IPS-NIHi11 (cell line): ENCODE measurements at regions not wholly inside any gene's neighbourhood (a gene's known extent, or its start where the extent isn't known, plus 50 kb on each side); places are given as distances from the start of the nearest gene placed in this dataset.

Experiments used
- DNase-seq: peaks from one replicate; pipeline ENCODE4 v3.0.0; 2012; ENCODE audit warnings: mixed read lengths, low spot score

GRCh38 chr2:16121231-16121985 is 181.1 kb downstream of the MYCN start:
- DNase-seq, result no peak

- no peak for DNase-seq
Measured at GRCh38 chr2:16120591-16121180, 180.3 kb downstream of the MYCN start.

GRCh38 chr2:16119741-16120140 is 179.4 kb downstream of the MYCN start:
- DNase-seq, result no peak

DNA sequence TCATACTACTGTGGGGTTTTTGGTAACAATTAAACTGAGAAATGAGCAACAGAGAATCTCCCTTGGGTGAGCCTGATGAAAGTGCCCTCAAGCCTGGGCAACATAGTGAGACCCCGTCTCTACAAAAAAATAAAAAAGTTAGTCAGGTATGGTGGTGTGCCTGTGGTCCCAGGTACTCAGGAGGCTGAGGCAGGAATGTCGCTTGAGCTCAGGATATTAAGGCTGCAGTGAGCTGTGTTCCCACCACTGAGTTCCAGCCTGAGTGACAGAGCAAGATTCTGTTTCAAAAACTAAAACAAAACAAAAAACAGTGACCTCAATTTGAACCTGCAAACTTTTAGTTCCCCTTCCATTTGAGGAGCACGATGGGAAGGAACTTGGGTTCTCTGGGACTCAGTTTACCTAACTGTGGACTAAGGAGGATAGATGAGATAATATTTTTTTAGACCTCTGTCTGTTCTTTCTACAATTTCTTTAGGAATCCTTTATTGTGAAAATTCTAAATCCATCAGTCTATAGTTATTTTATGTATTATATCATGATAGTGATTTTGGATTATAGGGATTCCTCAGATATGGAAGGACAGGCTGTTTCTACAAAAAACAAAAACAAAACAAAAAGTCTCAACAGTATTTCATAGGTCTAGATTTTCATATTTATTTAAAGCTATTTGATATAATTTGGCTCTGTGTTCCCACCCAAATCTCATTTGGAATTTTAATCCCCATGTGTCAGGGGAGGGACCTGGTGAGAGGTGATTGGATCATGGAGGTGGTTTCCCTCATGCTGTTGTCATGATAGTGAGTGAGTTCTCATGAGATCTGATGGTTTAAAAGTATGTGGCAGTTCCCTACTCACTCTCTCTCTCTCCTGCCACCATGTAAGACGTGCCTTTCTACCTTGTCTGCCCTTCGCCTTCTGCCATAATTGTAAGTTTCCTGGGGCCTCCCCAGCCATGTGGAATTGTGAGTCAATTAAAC is 178.6 kb downstream of the MYCN start:
- no peak for DNase-seq

DNA sequence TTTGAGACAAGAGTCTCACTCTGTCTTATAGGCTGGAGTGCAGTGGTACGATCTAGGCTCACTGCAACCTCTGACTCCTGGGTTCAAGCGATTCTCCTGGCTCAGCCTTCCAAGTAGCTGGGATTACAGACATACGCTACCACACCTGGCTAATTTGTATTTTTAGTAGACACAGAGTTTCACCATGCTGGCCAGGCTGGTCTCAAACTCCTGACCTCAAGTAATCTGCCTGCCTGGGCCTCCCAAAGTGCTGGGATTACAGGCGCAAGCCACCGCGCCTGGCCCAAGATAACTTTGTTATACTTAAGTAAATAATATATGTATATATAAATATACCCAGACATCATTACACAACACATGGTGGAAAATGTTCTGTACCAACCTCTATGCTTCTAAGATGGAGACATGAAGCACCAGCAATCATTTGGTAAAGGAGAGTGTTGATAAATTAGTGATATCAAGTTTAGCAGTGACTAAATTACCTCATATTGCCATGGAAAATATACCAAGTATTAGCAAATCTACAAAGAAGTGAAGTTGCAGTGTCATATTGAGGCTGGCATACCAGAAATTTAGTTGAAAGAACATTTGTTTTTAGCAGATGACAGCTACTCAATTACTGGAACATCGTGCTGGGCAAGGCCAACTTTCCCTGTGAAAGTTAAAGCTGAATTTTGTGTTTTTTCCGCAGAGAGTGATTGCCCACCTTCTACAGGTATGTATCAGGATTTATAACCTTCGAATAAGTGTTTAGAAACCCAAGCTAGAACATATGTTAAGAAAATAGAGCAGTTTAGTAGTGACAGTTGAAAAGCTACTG is 177.7 kb downstream of the MYCN start:
- no peak for DNase-seq

DNA sequence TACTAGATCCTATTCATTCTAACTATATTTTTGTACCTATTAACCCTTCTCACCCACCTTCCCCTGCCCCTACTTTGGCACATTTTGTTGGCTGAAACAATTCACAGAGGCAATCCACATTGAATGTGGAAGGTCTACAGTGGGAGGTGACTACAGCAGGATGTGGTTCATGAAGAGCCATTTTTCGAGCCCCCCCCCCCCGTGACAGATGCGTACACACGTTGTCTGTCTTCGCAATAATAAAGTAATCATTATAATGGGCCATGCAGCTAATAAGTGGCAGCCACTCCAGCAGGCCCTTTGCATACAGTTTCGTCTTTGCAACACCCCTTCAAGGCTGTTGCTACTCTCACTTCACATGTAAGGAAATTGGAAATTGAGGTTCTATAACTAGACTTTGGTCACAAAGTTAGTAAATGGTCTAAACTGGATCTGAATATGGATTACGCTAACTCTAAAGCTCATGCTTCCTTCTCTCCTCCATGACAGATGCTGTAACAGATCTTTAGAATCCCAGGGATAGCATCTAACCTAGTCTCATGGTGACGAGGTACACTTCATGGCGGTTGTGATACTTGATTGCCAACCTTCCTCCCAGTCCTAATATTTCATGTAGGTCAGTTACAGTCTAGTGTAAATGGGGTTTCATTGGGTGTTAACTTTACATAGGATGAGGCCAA is 176.8 kb downstream of the MYCN start:
- DNase-seq, result no peak

DNA sequence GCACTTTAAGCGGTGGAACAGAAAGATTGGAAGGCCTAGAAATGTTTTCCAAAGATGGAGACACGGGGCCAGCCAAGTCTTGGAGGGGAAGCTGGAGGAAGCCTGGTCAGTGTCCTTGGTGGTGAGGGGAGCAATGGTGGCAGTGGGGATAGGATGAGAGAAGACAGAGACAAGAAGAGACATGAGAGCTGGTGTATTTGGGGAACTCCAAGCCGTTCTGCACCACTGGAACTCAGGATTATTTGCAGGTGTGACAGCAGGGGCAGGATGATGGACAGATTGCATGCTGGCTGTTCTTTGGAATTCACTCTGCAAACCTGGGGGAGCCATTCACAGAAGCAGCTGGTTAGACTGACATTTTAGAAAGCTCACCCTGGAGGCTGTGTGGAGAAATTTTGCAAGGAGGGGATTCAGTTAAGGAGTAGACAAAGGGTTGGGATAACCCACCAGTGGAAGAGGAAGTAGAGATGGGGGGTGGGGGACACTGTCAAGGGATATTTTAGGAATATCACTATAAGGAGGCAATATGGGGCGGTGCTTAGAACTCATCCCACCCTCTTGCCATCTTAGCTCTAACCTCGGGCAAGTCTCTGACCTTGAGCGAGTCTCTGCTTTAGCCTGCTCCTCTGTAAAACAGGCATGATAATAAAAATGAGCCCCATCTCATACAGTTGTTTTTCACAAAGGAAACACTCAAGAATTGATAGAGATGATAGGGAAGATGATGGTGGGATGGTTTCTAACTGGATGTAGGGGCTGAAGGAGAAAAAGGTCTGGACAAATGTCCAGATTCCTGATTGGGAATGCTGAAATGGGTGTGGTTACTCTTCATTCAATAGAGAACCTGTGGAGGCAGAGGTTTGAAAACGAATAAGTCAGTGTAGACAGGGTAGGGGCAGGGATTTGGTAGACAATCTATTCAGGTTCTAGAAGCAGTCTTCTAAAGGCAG is 175.8 kb downstream of the MYCN start:
- no peak for DNase-seq

GRCh38 chr2:16115291-16115690 is 174.9 kb downstream of the MYCN start:
- DNase-seq, result no peak

- DNase-seq, result no peak
Measured at GRCh38 chr2:16114836-16115235, 174.5 kb downstream of the MYCN start.

DNA sequence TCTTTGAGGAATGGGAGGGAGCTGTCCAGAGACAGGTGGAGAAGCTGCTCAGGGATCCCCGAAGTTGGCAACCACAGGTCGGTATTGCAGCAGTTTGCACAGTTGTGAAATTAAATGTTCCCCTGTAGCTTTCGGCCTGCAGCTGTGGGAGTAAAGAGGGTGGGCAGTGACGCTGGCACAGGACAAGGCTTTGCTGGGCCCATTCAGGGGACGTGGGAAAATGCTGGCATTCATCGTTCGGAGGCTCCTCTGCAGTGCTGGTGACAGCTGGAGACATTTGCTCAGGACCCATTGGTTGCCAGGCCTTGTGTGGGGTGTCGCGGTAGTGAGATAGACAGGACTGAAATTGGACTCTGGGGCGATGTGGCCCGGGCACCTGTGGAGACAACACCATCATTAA is 173.7 kb downstream of the MYCN start:
- no peak for DNase-seq

GRCh38 chr2:16113568-16113967 is 173.2 kb downstream of the MYCN start:
- no peak for DNase-seq

- DNase-seq, result no peak
Measured at GRCh38 chr2:16112972-16113560, 172.7 kb downstream of the MYCN start.

DNA sequence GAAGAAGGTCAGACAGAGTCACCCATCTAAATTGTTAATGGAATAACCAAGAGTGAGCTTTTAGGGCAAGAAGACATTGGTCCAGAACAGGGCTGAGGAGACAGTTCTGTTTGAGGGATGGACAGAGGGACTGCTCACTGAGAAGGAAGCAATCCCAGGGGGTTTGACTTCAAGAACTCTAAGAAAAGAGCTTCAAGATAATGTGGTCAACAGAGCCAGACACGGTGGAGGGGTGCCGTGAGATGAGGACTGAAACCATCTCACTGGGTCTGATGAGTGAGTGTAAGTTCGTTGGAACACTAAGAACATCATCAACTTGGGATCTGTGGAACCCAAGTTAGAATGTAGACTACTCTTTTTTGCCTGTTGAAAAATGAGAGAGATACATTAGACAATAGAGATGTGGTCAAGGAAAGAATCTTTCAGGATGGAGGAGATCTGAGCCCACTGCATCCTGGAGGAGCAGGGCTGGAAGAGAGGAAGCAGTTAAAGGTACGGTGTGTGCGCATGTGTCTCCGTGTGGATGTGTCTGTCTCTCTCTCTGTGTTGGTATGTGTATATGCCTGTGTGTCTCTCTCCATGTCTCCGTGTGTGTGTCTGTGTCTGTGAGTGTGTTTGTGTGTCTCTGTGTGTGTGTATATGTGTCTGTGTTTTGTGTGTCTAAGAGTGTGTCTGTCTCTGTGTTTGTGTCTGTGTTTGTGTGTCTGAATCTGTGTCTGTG is 172.1 kb downstream of the MYCN start:
- no peak for DNase-seq

- DNase-seq, result no peak
Measured at GRCh38 chr2:16111838-16112210, 171.5 kb downstream of the MYCN start.

DNA sequence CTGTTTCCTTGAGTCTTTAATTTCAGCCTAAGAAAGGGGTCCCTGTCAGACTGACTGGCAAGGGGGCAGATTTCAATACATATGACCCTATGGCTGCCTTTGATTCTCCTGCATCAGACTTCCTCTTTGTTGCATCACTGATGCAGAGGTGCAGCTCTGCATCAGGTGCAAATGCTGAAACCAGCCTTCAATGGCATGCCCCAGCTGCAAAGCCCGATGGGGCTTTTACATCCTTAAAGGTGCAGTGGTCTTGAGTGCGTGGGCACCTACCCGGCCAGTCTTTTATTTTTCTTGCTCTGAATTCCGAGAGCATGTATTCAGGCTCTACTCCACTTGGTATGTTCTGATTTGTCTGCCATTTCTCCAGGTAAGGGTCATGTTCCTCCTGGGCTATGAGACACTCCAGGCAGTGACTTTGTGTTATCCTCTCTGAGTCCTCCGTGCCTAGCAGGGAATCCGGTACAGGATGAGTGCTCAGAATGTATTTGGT is 169.5 kb downstream of the MYCN start:
- no peak for DNase-seq

DNA sequence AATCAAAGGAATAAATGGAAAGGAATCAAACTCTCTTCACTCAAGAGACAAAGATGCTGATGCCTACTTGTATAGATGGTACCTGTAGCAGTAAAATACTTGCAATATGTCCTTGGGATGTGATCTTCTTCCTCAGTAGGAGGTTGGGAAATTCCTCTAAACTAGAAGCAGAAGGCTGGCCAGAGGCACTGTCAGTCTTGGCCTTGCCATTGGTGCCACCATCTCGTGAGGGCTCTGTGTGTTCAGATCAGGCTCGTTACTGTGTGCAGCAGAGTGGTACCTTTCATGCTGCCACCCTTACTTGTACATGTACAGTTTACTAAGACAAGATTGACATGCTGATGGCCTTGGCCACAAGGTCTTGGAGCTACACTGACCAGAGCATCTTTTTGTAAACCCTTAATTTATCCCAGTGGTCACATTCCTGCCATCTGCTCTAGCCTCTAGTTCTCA is 169.0 kb downstream of the MYCN start:
- DNase-seq, result no peak

DNA sequence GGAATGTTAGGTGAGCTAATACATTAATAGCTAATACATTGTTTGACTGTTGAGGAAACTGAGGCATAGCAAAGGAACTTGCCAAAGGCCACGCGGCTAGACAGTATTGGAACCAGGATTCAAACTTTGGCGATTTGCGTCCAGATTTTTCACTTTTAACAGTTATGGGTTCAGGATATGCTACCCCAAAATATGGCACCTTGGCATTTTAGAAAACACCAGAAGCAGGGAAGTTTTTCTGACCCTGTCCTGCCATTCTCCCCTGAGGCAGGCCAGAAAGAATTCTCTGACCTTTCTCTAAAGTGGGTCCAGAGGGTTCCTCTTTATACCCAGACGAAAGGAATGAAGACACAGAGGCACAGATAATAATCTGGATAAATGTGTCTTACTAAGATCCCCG is 166.9 kb downstream of the MYCN start:
- no peak for DNase-seq

GRCh38 chr2:16106619-16107018 is 166.3 kb downstream of the MYCN start:
- no peak for DNase-seq
